Ovary (tissue), 7 donors: ENCODE measurements at regions not wholly inside any gene's neighbourhood (a gene's known extent, or its start where the extent isn't known, plus 50 kb on each side); places are given as distances from the start of the nearest gene placed in this dataset.

Experiments used
- DNase-seq, 5 donors: peaks; one replicate each; pipeline ENCODE4 v3.0.0-alpha.2; 2019 to 2020
- H3K27ac ChIP-seq, 2 donors: fragments of 200-600 bp; one replicate each; pipeline versions ENCODE4 v1.5.1 to v1.8.0; 2019 to 2022
- H3K27me3 ChIP-seq: fragments of 200-600 bp; one replicate; pipeline ENCODE4 v1.8.0; 2022
- H3K36me3 ChIP-seq: fragments of 200-600 bp; sonication (generic); one replicate; pipeline ENCODE4 v1.5.1; 2019
- H3K4me1 ChIP-seq: one replicate; pipeline ENCODE4 v1.8.1; 2013; ENCODE audit warnings: mild to moderate bottlenecking, moderate library complexity; ENCODE audit not compliant: insufficient read depth
- H3K4me3 ChIP-seq: fragments of 200-600 bp; sonication (generic); one replicate; pipeline ENCODE4 v1.5.1; 2017
- H3K9me3 ChIP-seq, 2 donors: fragments of 200-600 bp in 1 of 2; sonication (generic) in 1 of 2; one replicate each; pipeline versions ENCODE4 v1.5.1 to v1.8.1; 2013 to 2019; ENCODE audit warnings: mild to moderate bottlenecking in 1 of 2, moderate library complexity in 1 of 2
- CTCF ChIP-seq, 3 donors: fragments of 450-650 bp in 2 of 3; fragments of 200-600 bp in 1 of 3; IDR thresholded peaks; one replicate each; pipeline versions ENCODE4 v1.5.1 to v1.8.0; 2016 to 2022; ENCODE audit warnings: antibody characterized with exemption in 3 of 3, mild to moderate bottlenecking in 1 of 3
- EP300 ChIP-seq: sonication (generic); formaldehyde crosslinking; IDR thresholded peaks from one replicate; pipeline ENCODE4 v1.6.1; 2017; ENCODE audit warnings: antibody characterized with exemption
- POLR2A ChIP-seq: fragments of 450-650 bp; IDR thresholded peaks from one replicate; pipeline ENCODE4 v1.6.1; 2017; ENCODE audit warnings: antibody characterized with exemption, mild to moderate bottlenecking, moderate library complexity
- WGBS, 3 donors: extraction: QIAGEN DNeasy Blood & Tissue Kit in 1 of 3; methylation state at CpG; one replicate each; pipeline versions ENCODE4 v1.1.5 to v1.1.7; 2013 to 2017; 5-methylcytosine and 5-hydroxymethylcytosine counted together
- intact Hi-C, 4 donors: fragments of 100-400 bp; cut with DNase I; formaldehyde crosslinking; loops; one replicate each; pipeline versions ENCODE4 v1.11.0 to v1.15.1; 2022 to 2023
- donor health status: DM: no; HTN: no; CAD: no; lungs with moderate emphysema.
- donor health status: DM: no; HTN: no; CAD: no.
- donor health status: Bipolar disorder and iron deficiency.
- donor health status: DM: no; HTN: no; CAD: no.
- donor health status: DM: yes; HTN: yes; CAD: no.

DNA sequence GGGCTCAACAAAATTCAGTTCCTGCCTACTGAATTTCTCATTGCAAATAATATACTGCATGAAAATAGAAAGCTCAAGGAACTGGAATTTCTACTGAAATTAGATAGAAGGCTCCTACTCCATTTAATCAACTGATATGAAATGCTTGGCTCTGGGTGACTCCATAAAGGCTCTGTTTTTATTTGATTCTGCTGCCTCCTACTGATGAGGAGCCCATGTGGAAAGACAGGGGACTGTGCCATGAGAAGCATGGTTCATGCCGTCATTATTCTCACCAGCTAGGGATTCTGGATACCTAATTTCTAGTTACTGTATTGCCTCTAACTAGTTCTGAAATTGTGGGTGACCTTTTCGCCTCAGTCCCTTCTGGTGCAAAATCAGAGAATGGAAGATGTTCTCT is 366.2 kb upstream of the DPH6 start:
- TF ChIP-seq EP300 (no peak), POLR2A (no peak), CTCF (IDR thresholded peaks at IDR 0.05) (no peak)
- DNase-seq = no peak
- H3K4me1 ChIP-seq = no peaks in the 10 kb centered on the region
- WGBS, 3 donors = 82 to 83% (median 83%) methylated on average over 2 of the region's 2 CpGs
- H3K27ac ChIP-seq = no peak overlapping the region
- intact Hi-C loops = no loop called here
- no peaks in the 10 kb centered on the region for H3K27me3 ChIP-seq
- no peaks in the 10 kb centered on the region for H3K9me3 ChIP-seq
- H3K4me3 ChIP-seq = no peak overlapping the region
- H3K36me3 ChIP-seq = no peaks in the 10 kb centered on the region

DNA sequence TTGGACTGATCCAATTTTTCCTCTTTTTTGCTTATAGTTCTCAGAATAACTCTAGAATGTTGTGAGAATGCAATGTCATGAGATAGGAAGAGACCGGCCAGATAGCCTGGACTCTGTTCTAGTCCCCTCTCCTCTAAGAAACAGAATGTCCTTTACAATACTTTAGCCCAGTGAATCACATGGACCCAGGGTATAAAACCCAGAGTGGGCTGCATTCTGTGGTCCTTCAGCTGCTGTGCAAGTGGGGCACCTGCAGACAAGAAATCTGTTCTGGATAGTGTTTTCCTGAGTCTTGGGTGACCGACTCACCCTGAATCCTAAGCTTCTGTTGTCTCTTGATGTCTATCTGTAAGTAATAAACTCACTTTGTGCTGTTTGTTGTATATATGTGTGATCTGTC is 368.6 kb upstream of the DPH6 start:
- no peaks in the 10 kb centered on the region for H3K4me1 ChIP-seq
- H3K4me3 ChIP-seq = no peak overlapping the region
- no peak overlapping the region for H3K27ac ChIP-seq
- H3K36me3 ChIP-seq = no peaks in the 10 kb centered on the region
- no peak for TF ChIP-seq POLR2A
- H3K9me3 ChIP-seq = no peaks in the 10 kb centered on the region
- intact Hi-C loops = no loop called here
- 92 to 95% (median 93%) methylated on average over 2 of the region's 2 CpGs for WGBS, 3 donors
- DNase-seq = no peak
- H3K27me3 ChIP-seq = no peaks in the 10 kb centered on the region

DNA sequence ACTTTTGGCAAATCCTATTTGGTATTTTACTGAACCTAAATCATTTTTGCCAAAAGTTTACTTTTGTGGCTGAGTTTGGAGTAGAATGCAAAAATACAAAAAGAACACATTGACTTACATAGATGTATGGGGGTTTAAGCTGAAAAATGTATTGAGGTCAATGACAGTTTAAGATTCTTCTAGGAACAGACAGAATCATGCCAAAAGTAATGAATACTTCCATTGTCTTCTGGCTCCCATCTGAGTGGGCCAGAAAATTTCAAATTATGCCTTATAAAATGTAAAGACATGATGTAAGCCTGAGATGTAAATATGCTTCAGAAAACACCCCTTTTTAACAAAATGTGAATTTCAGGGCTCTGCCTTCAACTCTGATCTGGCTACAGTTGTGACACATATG is 375.1 kb upstream of the DPH6 start:
- Histone ChIP-seq H3K4me3 (no peak overlapping the region), H3K4me1 (no peaks in the 10 kb centered on the region), H3K27ac (no peak overlapping the region), H3K27me3 (no peaks in the 10 kb centered on the region), H3K9me3 (no peaks in the 10 kb centered on the region), H3K36me3 (no peaks in the 10 kb centered on the region)
- TF ChIP-seq EP300 (no peak), CTCF (IDR thresholded peaks at IDR 0.05) (no peak), POLR2A (no peak)
- intact Hi-C loops = no loop called here
- DNase-seq = no peak

GRCh38 chr15:35925275-35926006 is 379.5 kb upstream of the DPH6 start:
- Histone ChIP-seq H3K4me1 (no peaks in the 10 kb centered on the region), H3K9me3 (no peaks in the 10 kb centered on the region), H3K4me3 (no peak overlapping the region), H3K27me3 (no peaks in the 10 kb centered on the region), H3K36me3 (no peaks in the 10 kb centered on the region), H3K27ac (no peak overlapping the region)
- no peak for TF ChIP-seq POLR2A
- no peak for TF ChIP-seq EP300
- no peak for TF ChIP-seq CTCF (IDR thresholded peaks at IDR 0.05)
- no peak for DNase-seq
- WGBS, 3 donors = 91 to 93% (median 92%) methylated on average over 9 of the region's 9 CpGs
- intact Hi-C loops = no loop called here

DNA sequence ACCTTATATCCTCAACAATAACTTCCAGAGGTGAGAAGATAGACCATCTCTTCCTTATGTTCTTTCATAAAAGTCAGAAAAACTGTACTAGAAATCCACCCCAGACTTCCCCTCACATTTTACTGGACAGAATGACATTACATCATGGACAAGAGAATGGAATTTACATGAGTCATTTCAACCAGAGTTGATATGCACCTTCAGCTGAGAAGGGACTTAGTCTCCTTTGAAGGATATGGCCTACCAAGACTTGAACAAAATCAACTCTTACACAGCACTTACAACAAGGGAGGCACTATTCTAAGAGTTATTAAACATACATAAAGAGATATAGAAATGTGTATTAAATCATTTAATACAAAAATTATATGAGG is 380.0 kb upstream of the DPH6 start:
- Histone ChIP-seq H3K4me3 (no peak overlapping the region), H3K27me3 (no peaks in the 10 kb centered on the region), H3K4me1 (no peaks in the 10 kb centered on the region), H3K9me3 (no peaks in the 10 kb centered on the region), H3K27ac (no peak overlapping the region), H3K36me3 (no peaks in the 10 kb centered on the region)
- intact Hi-C loops = no loop called here
- DNase-seq = no peak
- TF ChIP-seq POLR2A (no peak), EP300 (no peak), CTCF (IDR thresholded peaks at IDR 0.05) (no peak)
